ENCODE measurements at regions not wholly inside any gene's neighbourhood (a gene's known extent, or its start where the extent isn't known, plus 50 kb on each side); places are given as distances from the start of the nearest gene placed in this dataset.

GRCh38 chr2:120985174-120985996, 249.7 kb downstream of the GLI2 start:
- no peaks in the 10 kb centered on the region for H3K36me3 Mint-ChIP-seq (ENCODE audit: insufficient read depth)
- no peak overlapping the region for H3K27ac Mint-ChIP-seq
- no peaks in the 10 kb centered on the region for H3K9me3 Mint-ChIP-seq (ENCODE audit: low read depth)
- H3K27me3 Mint-ChIP-seq: peaks cover 56% of the 10 kb centered on the region
- TF ChIP-seq CTCF (IDR thresholded peaks at IDR 0.05; ENCODE audit: unreplicated experiment): no peak
- H3K4me1 Mint-ChIP-seq (ENCODE audit: low read depth): no peaks in the 10 kb centered on the region
- no peak overlapping the region for H3K4me3 Mint-ChIP-seq (ENCODE audit: low read depth)
- no peak for DNase-seq (ENCODE audit: low spot score, unreplicated experiment)

- no peak overlapping the region for H3K4me3 Mint-ChIP-seq (ENCODE audit: low read depth)
- H3K9me3 Mint-ChIP-seq (ENCODE audit: low read depth): no peaks in the 10 kb centered on the region
- no peak overlapping the region for H3K27ac Mint-ChIP-seq
- peaks cover 60% of the 10 kb centered on the region for H3K27me3 Mint-ChIP-seq
- TF ChIP-seq CTCF (IDR thresholded peaks at IDR 0.05; ENCODE audit: unreplicated experiment): no peak
- no peaks in the 10 kb centered on the region for H3K36me3 Mint-ChIP-seq (ENCODE audit: insufficient read depth)
- H3K4me1 Mint-ChIP-seq (ENCODE audit: low read depth): no peaks in the 10 kb centered on the region
- no peak for DNase-seq (ENCODE audit: low spot score, unreplicated experiment)
Observed at GRCh38 chr2:120985997-120986651, 250.5 kb downstream of the GLI2 start.

DNA sequence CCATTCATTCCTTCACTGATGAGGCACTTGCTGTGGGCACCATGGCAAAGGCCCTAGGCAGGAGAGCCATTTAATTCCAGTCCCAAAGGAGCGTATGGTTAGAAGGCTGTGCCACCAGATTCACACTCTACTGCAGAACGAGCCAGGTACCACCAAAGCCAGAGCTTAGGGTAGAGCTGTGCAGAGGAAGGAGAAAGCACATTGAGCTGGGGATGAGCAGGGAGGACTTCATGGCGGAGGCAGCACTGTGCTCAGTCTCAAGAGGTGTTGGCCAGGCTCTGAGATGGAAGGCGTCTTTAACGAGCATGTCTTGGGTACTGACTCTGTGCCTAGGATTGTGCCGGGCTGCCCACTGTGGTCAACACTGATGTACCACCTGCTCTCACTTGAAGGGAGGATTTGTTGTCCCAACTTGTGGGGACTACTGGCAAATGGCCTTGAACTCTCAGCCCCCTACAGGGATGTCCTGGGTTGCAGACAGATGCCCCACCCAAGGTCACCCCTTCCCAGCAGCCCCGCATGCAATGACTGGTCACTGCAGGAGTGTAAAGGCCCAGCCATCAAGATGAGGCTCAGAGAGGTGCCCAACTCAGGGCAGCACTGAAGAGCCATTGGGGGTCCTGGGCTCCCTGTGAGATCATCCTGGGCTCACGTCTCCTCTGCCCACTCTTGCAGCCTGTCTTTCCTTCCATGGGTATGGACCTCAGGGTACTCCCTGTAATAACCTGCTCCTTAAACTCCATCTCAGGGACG, 251.4 kb downstream of the GLI2 start:
- Mint-ChIP-seq H3K9me3 (ENCODE audit: low read depth) (no peaks in the 10 kb centered on the region), H3K27ac (no peak overlapping the region), H3K27me3 (peaks cover 57% of the 10 kb centered on the region), H3K4me3 (ENCODE audit: low read depth) (no peak overlapping the region), H3K4me1 (ENCODE audit: low read depth) (no peaks in the 10 kb centered on the region), H3K36me3 (ENCODE audit: insufficient read depth) (no peaks in the 10 kb centered on the region)
- DNase-seq (ENCODE audit: low spot score, unreplicated experiment): no peak
- TF ChIP-seq CTCF (IDR thresholded peaks at IDR 0.05; ENCODE audit: unreplicated experiment): no peak

DNA sequence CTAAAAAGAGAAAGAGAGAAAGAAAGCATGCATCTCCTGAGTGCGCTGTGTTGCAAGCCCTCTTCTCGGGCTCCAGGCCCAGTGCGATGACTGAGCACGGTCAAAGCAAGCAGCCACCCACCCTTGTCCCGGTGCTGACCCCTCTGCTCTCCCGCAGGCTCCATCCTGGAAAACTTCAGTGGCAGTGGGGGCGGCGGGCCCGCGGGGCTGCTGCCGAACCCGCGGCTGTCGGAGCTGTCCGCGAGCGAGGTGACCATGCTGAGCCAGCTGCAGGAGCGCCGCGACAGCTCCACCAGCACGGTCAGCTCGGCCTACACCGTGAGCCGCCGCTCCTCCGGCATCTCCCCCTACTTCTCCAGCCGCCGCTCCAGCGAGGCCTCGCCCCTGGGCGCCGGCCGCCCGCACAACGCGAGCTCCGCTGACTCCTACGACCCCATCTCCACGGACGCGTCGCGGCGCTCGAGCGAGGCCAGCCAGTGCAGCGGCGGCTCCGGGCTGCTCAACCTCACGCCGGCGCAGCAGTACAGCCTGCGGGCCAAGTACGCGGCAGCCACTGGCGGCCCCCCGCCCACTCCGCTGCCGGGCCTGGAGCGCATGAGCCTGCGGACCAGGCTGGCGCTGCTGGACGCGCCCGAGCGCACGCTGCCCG, 252.5 kb downstream of the GLI2 start:
- no peaks in the 10 kb centered on the region for H3K36me3 Mint-ChIP-seq (ENCODE audit: insufficient read depth)
- peaks cover 56% of the 10 kb centered on the region for H3K27me3 Mint-ChIP-seq
- no peak overlapping the region for H3K27ac Mint-ChIP-seq
- no peak for DNase-seq (ENCODE audit: low spot score, unreplicated experiment)
- no peaks in the 10 kb centered on the region for H3K9me3 Mint-ChIP-seq (ENCODE audit: low read depth)
- no peak overlapping the region for H3K4me3 Mint-ChIP-seq (ENCODE audit: low read depth)
- TF ChIP-seq CTCF (IDR thresholded peaks at IDR 0.05; ENCODE audit: unreplicated experiment): no peak
- no peaks in the 10 kb centered on the region for H3K4me1 Mint-ChIP-seq (ENCODE audit: low read depth)
